ENCODE measurements at regions not wholly inside any gene's neighbourhood (a gene's known extent, or its start where the extent isn't known, plus 50 kb on each side); places are given as distances from the start of the nearest gene placed in this dataset.

GRCh38 chr11:92768121-92768840, 201.2 kb upstream of the MTNR1B start:
- no peak overlapping the region for H3K4me3 Mint-ChIP-seq
- no peaks in the 10 kb centered on the region for H3K9me3 Mint-ChIP-seq
- H3K4me1 Mint-ChIP-seq (ENCODE audit: low read depth), result no peaks in the 10 kb centered on the region
- H3K27me3 Mint-ChIP-seq (ENCODE audit: low read depth), result peaks cover 13% of the 10 kb centered on the region
- DNase-seq (no peak), ATAC-seq (no peak)
- H3K36me3 Mint-ChIP-seq (ENCODE audit: insufficient read depth), result no peaks in the 10 kb centered on the region

DNA sequence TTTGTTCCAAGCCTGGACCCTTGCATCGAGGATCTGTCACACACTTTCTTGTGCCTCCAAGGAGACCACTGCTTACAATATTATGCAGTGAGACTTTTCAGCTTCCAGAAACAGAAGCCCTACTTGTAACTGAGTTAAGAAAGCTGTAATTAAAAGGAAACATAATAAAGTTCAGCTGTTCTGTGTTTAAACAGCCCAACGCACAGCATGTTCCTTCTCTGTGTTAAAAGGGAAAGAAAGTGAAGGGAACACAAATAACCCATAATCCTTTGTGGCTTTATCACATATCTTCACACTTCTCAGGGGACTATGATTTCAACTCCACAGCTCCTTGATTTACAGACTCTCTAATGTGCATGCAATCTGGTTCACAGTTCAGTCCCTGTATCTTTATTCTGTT, 200.3 kb upstream of the MTNR1B start:
- ATAC-seq (no peak), DNase-seq (no peak)
- H3K4me1 Mint-ChIP-seq (ENCODE audit: low read depth), result no peaks in the 10 kb centered on the region
- peaks cover 13% of the 10 kb centered on the region for H3K27me3 Mint-ChIP-seq (ENCODE audit: low read depth)
- no peak overlapping the region for H3K4me3 Mint-ChIP-seq
- H3K36me3 Mint-ChIP-seq (ENCODE audit: insufficient read depth), result no peaks in the 10 kb centered on the region
- no peaks in the 10 kb centered on the region for H3K9me3 Mint-ChIP-seq

DNA sequence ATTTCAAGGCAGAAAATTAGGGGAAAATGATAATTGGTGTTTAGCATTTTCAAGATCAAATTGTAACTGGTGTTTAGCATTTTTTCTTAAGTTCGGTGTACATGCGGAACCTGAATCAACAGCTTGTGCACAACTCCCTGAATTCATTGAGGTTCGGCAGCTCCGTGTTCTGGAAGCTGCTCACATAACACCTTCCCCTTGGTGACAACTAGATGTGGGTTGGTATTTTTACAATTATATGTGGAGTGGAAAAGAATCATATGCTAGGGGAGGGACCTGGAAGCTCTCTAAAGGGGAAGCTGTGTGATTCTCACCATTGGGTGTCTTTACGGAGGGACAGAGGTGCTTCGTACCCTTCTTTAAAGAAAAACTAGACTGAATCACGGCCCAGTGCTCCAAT, 199.0 kb upstream of the MTNR1B start:
- no peaks in the 10 kb centered on the region for H3K4me1 Mint-ChIP-seq (ENCODE audit: low read depth)
- no peaks in the 10 kb centered on the region for H3K36me3 Mint-ChIP-seq (ENCODE audit: insufficient read depth)
- DNase-seq (no peak), ATAC-seq (no peak)
- no peak overlapping the region for H3K4me3 Mint-ChIP-seq
- H3K9me3 Mint-ChIP-seq, result no peaks in the 10 kb centered on the region
- H3K27me3 Mint-ChIP-seq (ENCODE audit: low read depth), result peaks cover 9% of the 10 kb centered on the region

DNA sequence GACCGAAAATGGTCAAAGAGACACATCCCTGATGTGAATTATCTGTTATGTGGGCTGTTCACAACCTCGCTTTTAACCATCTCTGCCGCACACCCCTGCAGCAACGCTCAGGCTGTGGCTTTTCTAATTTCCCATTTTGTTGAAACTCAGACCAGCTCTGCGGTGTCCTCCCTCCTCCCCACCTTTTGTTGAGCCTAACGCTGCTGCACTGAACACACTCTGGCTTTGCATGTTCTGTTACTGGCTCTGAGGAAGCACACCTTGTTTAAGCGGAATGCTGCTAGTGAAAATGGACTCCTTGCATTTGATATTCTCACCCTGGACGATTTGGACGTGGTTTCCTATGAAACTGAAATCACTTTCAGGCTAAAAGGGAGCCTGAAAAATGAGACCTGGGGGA, 198.5 kb upstream of the MTNR1B start:
- DNase-seq (no peak), ATAC-seq (no peak)
- H3K27me3 Mint-ChIP-seq (ENCODE audit: low read depth), result peaks cover 9% of the 10 kb centered on the region
- H3K4me3 Mint-ChIP-seq, result no peak overlapping the region
- H3K9me3 Mint-ChIP-seq, result no peaks in the 10 kb centered on the region
- H3K4me1 Mint-ChIP-seq (ENCODE audit: low read depth), result no peaks in the 10 kb centered on the region
- H3K36me3 Mint-ChIP-seq (ENCODE audit: insufficient read depth), result no peaks in the 10 kb centered on the region

DNA sequence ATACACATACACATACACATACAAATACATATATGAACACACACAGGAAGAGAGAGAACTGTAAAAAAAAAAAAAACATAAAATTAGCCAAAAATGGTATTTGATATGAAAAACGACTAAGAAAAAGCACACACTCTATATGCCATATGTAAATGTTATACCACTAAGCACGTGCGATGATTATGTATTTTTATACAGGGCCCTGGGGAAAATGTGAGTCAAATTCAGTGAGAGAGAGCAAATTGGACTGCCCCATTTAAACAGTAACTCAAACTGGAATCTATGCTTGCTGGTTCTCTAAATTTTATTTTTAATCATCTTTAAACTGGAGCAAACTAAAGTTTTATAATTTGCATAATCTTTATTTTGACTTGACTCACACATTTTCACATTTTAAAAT, 197.8 kb upstream of the MTNR1B start:
- peaks cover 9% of the 10 kb centered on the region for H3K27me3 Mint-ChIP-seq (ENCODE audit: low read depth)
- no peaks in the 10 kb centered on the region for H3K9me3 Mint-ChIP-seq
- ATAC-seq, result no peak
- H3K4me3 Mint-ChIP-seq, result no peak overlapping the region
- H3K36me3 Mint-ChIP-seq (ENCODE audit: insufficient read depth), result no peaks in the 10 kb centered on the region
- no peak for DNase-seq
- H3K4me1 Mint-ChIP-seq (ENCODE audit: low read depth), result no peaks in the 10 kb centered on the region

- ATAC-seq, result no peak
- Mint-ChIP-seq H3K36me3 (ENCODE audit: insufficient read depth) (no peaks in the 10 kb centered on the region), H3K4me1 (ENCODE audit: low read depth) (no peaks in the 10 kb centered on the region), H3K4me3 (no peak overlapping the region), H3K27me3 (ENCODE audit: low read depth) (peaks cover 2% of the 10 kb centered on the region), H3K9me3 (no peaks in the 10 kb centered on the region)
- DNase-seq, result no peak
These were observed 194.3 kb upstream of the MTNR1B start for GRCh38 chr11:92775003-92775676.

- no peaks in the 10 kb centered on the region for H3K4me1 Mint-ChIP-seq (ENCODE audit: low read depth)
These were observed 192.8 kb upstream of the MTNR1B start for GRCh38 chr11:92776676-92777075.

DNA sequence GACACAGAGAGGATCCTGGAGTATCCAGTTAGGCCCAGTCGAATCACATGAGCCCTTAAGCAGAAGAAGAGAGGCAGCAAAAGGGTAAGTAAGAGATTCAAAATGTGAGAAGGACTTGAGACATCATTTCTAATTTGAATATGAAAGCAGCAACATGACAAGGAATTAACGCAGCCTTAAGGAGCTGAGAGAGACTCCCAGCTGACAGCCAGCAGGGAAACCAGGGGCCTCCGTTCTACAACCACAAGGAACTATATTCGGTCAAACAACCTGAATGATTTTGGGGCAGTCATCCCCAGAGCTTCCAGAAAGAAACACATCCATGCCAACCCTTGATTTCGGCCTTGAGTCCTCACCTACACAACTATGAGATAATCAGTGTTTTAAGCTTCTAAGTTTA, 189.7 kb upstream of the MTNR1B start:
- Mint-ChIP-seq H3K4me1 (ENCODE audit: low read depth) (no peaks in the 10 kb centered on the region), H3K9me3 (no peaks in the 10 kb centered on the region), H3K4me3 (no peak overlapping the region), H3K27me3 (ENCODE audit: low read depth) (no peaks in the 10 kb centered on the region), H3K36me3 (ENCODE audit: insufficient read depth) (no peaks in the 10 kb centered on the region)
- DNase-seq, result no peak
- ATAC-seq, result no peak

More at GRCh38 chr11:92776676-92777075, 192.8 kb upstream of the MTNR1B start:
- DNase-seq, result no peak
- no peak overlapping the region for H3K4me3 Mint-ChIP-seq
- peaks cover 2% of the 10 kb centered on the region for H3K27me3 Mint-ChIP-seq (ENCODE audit: low read depth)
- no peaks in the 10 kb centered on the region for H3K9me3 Mint-ChIP-seq
- no peak for ATAC-seq
- no peaks in the 10 kb centered on the region for H3K36me3 Mint-ChIP-seq (ENCODE audit: insufficient read depth)

DNA sequence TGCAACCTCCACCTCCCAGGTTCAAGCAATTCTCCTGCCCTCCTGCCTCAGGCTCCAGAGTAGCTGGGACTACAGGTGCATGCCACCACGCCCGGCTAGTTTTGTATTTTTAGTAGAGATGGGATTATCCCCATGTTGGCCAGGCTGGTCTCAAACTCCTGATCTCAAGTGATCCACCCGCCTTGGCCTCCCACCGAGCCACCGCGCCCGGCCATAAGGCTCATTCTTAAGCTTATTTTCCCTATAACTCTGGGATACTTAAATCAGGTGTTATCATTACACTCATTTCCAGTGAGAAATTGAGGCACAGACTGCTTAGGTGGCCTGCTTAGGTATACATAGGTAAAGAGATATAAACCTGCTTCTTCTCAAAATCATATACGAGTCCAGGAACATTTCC, 188.3 kb upstream of the MTNR1B start:
- ATAC-seq (no peak), DNase-seq (no peak)
- H3K36me3 Mint-ChIP-seq (ENCODE audit: insufficient read depth), result no peaks in the 10 kb centered on the region
- H3K9me3 Mint-ChIP-seq, result no peaks in the 10 kb centered on the region
- no peaks in the 10 kb centered on the region for H3K4me1 Mint-ChIP-seq (ENCODE audit: low read depth)
- H3K4me3 Mint-ChIP-seq, result no peak overlapping the region
- no peaks in the 10 kb centered on the region for H3K27me3 Mint-ChIP-seq (ENCODE audit: low read depth)

DNA sequence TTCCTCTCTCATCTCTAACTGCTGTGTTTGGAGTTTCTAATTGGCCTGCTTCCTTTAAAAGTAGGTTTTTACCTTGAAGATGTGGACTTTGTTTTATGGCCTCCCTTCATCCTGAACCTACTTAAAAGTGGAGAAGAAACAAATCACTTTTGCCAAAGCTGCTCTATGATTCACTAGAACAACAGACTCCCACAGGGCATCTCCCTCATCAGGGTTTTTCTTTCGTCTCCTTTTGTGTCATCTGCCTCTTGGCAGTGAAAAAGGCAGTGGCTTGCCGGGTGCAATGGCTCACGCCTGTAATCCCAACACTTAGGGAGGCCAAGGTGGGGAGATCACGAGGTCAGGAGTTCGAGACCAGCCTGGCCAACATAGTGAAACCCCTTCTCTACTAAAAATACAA, 186.6 kb upstream of the MTNR1B start:
- Mint-ChIP-seq H3K36me3 (ENCODE audit: insufficient read depth) (no peaks in the 10 kb centered on the region), H3K4me3 (no peak overlapping the region), H3K9me3 (no peaks in the 10 kb centered on the region), H3K27me3 (ENCODE audit: low read depth) (no peaks in the 10 kb centered on the region), H3K4me1 (ENCODE audit: low read depth) (no peaks in the 10 kb centered on the region)
- DNase-seq (no peak), ATAC-seq (no peak)

- no peaks in the 10 kb centered on the region for H3K9me3 Mint-ChIP-seq
- ATAC-seq (no peak), DNase-seq (no peak)
- H3K4me3 Mint-ChIP-seq, result no peak overlapping the region
- no peaks in the 10 kb centered on the region for H3K27me3 Mint-ChIP-seq (ENCODE audit: low read depth)
- H3K36me3 Mint-ChIP-seq (ENCODE audit: insufficient read depth), result no peaks in the 10 kb centered on the region
- no peaks in the 10 kb centered on the region for H3K4me1 Mint-ChIP-seq (ENCODE audit: low read depth)
These were observed 185.1 kb upstream of the MTNR1B start for GRCh38 chr11:92784331-92784730.

- H3K4me3 Mint-ChIP-seq, result no peak overlapping the region
- no peaks in the 10 kb centered on the region for H3K4me1 Mint-ChIP-seq (ENCODE audit: low read depth)
- DNase-seq (no peak), ATAC-seq (no peak)
- no peaks in the 10 kb centered on the region for H3K9me3 Mint-ChIP-seq
- no peaks in the 10 kb centered on the region for H3K27me3 Mint-ChIP-seq (ENCODE audit: low read depth)
- no peaks in the 10 kb centered on the region for H3K36me3 Mint-ChIP-seq (ENCODE audit: insufficient read depth)
These were observed 181.8 kb upstream of the MTNR1B start for GRCh38 chr11:92787638-92788037.

DNA sequence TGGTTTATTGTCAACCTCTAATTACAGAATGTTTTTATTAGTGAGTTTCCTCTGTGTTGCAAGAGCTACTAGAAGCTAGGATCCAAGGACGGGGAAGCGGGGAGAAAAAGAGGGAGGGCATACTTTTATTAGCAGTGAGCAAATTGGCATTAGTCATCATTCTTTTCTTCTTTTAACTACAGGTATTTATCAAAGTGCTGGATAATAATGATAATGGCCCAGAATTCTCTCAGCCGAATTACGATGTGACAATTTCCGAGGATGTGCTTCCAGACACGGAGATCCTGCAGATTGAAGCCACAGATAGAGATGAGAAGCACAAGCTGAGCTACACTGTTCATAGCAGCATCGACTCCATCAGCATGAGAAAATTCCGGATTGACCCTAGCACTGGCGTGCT, 179.7 kb upstream of the MTNR1B start:
- H3K4me1 Mint-ChIP-seq (ENCODE audit: low read depth), result no peaks in the 10 kb centered on the region
- no peak overlapping the region for H3K4me3 Mint-ChIP-seq
- H3K36me3 Mint-ChIP-seq (ENCODE audit: insufficient read depth), result no peaks in the 10 kb centered on the region
- ATAC-seq (no peak), DNase-seq (no peak)
- H3K27me3 Mint-ChIP-seq (ENCODE audit: low read depth), result no peaks in the 10 kb centered on the region
- H3K9me3 Mint-ChIP-seq, result no peaks in the 10 kb centered on the region

GRCh38 chr11:92790366-92790765, 179.1 kb upstream of the MTNR1B start:
- H3K9me3 Mint-ChIP-seq, result no peaks in the 10 kb centered on the region
- no peaks in the 10 kb centered on the region for H3K4me1 Mint-ChIP-seq (ENCODE audit: low read depth)
- H3K36me3 Mint-ChIP-seq (ENCODE audit: insufficient read depth), result no peaks in the 10 kb centered on the region
- no peak for ATAC-seq
- H3K4me3 Mint-ChIP-seq, result no peak overlapping the region
- H3K27me3 Mint-ChIP-seq (ENCODE audit: low read depth), result no peaks in the 10 kb centered on the region
- DNase-seq, result no peak

- DNase-seq (no peak), ATAC-seq (no peak)
- Mint-ChIP-seq H3K36me3 (ENCODE audit: insufficient read depth) (no peaks in the 10 kb centered on the region), H3K27me3 (ENCODE audit: low read depth) (no peaks in the 10 kb centered on the region), H3K9me3 (no peaks in the 10 kb centered on the region), H3K4me3 (no peak overlapping the region), H3K4me1 (ENCODE audit: low read depth) (no peaks in the 10 kb centered on the region)
These were observed 178.4 kb upstream of the MTNR1B start for GRCh38 chr11:92790926-92791616.

Measured in activated T-cell treated with anti-CD3 and anti-CD28 coated beads, Interleukin-2, amount 50 U/mL, for 4 hours (primary cell).